Panc1 (cell line): ENCODE measurements at regions not wholly inside any gene's neighbourhood (a gene's known extent, or its start where the extent isn't known, plus 50 kb on each side); places are given as distances from the start of the nearest gene placed in this dataset.

ENCODE experiments used
- POLR2AphosphoS5 ChIP-seq: IDR thresholded peaks from 2 replicates; pipeline ENCODE4 v1.6.1; 2012; ENCODE audit warnings: mild to moderate bottlenecking, low read depth, low read length, moderate library complexity
- SIN3A ChIP-seq: IDR thresholded peaks from 2 replicates; pipeline ENCODE4 v1.6.1; 2012; ENCODE audit warnings: low read depth, mild to moderate bottlenecking, low read length, moderate library complexity, borderline replicate concordance; ENCODE audit not compliant: insufficient read depth
- TCF7L2 ChIP-seq: IDR thresholded peaks from 2 replicates; pipeline ENCODE4 v1.6.1; 2011; ENCODE audit warnings: mild to moderate bottlenecking, low read depth, low read length, inconsistent platforms
- TF ChIP-seq, protein P1 (sequence below): fragments of 450-650 bp; IDR thresholded peaks from 2 replicates; pipeline ENCODE4 v1.5.1; 2017; ENCODE audit warnings: mild to moderate bottlenecking
- TF ChIP-seq, protein P2 (sequence below), 2 experiments: IDR thresholded peaks; 2 replicates each; pipeline ENCODE4 v1.6.1; 2011 to 2012; ENCODE audit warnings: low read depth in 2 of 2, control low read depth in 1 of 2, low read length in 1 of 2, mild to moderate bottlenecking in 1 of 2, moderate library complexity in 1 of 2; ENCODE audit not compliant: insufficient read depth in 1 of 2

DNA sequence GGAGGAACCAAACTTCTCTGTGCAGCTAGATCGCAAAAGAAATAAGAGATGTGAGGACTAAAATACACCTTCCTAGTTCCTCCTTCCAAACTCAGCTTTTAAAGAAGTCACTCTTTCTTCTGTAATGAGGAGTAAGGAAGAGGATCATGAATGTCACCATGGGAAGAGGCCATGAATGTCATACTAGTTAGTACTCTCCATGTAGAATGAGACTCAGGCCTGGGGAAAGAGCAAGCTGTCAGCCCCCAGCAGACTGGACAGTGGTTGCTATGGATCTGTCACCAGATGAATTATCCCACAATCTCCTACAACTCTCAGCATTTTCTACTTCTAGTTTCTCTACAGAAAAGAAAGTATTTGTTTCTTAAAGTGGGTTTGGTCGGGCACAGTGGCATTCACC, 57.1 kb upstream of the PRDM8 start:
- TF ChIP-seq, protein P1, sequence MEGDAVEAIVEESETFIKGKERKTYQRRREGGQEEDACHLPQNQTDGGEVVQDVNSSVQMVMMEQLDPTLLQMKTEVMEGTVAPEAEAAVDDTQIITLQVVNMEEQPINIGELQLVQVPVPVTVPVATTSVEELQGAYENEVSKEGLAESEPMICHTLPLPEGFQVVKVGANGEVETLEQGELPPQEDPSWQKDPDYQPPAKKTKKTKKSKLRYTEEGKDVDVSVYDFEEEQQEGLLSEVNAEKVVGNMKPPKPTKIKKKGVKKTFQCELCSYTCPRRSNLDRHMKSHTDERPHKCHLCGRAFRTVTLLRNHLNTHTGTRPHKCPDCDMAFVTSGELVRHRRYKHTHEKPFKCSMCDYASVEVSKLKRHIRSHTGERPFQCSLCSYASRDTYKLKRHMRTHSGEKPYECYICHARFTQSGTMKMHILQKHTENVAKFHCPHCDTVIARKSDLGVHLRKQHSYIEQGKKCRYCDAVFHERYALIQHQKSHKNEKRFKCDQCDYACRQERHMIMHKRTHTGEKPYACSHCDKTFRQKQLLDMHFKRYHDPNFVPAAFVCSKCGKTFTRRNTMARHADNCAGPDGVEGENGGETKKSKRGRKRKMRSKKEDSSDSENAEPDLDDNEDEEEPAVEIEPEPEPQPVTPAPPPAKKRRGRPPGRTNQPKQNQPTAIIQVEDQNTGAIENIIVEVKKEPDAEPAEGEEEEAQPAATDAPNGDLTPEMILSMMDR, result no peak
- TF ChIP-seq POLR2AphosphoS5, result no peak
- TF ChIP-seq TCF7L2, result no peak
- TF ChIP-seq SIN3A, result no peak
- TF ChIP-seq, protein P2, sequence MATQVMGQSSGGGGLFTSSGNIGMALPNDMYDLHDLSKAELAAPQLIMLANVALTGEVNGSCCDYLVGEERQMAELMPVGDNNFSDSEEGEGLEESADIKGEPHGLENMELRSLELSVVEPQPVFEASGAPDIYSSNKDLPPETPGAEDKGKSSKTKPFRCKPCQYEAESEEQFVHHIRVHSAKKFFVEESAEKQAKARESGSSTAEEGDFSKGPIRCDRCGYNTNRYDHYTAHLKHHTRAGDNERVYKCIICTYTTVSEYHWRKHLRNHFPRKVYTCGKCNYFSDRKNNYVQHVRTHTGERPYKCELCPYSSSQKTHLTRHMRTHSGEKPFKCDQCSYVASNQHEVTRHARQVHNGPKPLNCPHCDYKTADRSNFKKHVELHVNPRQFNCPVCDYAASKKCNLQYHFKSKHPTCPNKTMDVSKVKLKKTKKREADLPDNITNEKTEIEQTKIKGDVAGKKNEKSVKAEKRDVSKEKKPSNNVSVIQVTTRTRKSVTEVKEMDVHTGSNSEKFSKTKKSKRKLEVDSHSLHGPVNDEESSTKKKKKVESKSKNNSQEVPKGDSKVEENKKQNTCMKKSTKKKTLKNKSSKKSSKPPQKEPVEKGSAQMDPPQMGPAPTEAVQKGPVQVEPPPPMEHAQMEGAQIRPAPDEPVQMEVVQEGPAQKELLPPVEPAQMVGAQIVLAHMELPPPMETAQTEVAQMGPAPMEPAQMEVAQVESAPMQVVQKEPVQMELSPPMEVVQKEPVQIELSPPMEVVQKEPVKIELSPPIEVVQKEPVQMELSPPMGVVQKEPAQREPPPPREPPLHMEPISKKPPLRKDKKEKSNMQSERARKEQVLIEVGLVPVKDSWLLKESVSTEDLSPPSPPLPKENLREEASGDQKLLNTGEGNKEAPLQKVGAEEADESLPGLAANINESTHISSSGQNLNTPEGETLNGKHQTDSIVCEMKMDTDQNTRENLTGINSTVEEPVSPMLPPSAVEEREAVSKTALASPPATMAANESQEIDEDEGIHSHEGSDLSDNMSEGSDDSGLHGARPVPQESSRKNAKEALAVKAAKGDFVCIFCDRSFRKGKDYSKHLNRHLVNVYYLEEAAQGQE (IDR thresholded peaks at IDR 0.05; ENCODE audit: insufficient read depth in 1 of 2, low read depth in 2 of 2, low read length in 1 of 2), result no peak
